ENCODE measurements at regions not wholly inside any gene's neighbourhood (a gene's known extent, or its start where the extent isn't known, plus 50 kb on each side); places are given as distances from the start of the nearest gene placed in this dataset.

DNA sequence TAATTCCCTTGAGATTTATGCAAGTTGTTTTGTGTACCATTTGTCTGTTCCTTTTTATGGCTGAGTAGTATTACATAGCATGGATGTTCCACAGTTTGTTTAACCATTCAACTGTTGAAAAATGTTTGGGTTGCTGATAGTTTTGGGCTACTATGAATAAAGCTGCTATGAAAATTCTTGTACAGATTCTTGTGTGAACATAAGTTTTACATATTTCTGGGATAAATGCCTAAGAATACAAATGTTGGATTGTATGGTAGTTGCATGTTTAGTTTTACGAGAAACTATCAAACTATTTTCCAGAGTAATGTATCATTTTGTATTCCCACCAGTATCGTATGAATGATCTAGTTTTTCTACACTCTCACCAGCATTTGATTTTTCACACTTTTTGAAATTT is 407.3 kb downstream of the PLCL1 start:
- DNase-seq: no peak
- Histone ChIP-seq H3K4me1 (replicated peaks; ENCODE audit: insufficient read depth) (no peaks in the 10 kb centered on the region), H3K27ac (no peak overlapping the region), H4K20me1 (ENCODE audit: insufficient read depth) (no peaks in the 10 kb centered on the region), H3K9me2 (ENCODE audit: insufficient read depth) (no peaks in the 10 kb centered on the region), H3K4me3 (no peak overlapping the region), H3K27me3 (ENCODE audit: insufficient read depth, low read depth) (no peaks in the 10 kb centered on the region), H3K9me3 (ENCODE audit: insufficient read depth, low read depth) (no peaks in the 10 kb centered on the region), H3K79me2 (ENCODE audit: low read depth) (no peaks in the 10 kb centered on the region), H3K36me3 (ENCODE audit: low read depth) (no peaks in the 10 kb centered on the region), H3F3A (ENCODE audit: insufficient read depth, low read depth) (no peaks in the 10 kb centered on the region), H3K4me2 (no peak overlapping the region), H2AFZ (no peak overlapping the region; the same call in 1 of the 2 replicates)
- ChIA-PET POLR2A (ENCODE audit: unreplicated experiment) (no interaction called here), CTCF (no interaction called here)
- TF ChIP-seq, protein P1, sequence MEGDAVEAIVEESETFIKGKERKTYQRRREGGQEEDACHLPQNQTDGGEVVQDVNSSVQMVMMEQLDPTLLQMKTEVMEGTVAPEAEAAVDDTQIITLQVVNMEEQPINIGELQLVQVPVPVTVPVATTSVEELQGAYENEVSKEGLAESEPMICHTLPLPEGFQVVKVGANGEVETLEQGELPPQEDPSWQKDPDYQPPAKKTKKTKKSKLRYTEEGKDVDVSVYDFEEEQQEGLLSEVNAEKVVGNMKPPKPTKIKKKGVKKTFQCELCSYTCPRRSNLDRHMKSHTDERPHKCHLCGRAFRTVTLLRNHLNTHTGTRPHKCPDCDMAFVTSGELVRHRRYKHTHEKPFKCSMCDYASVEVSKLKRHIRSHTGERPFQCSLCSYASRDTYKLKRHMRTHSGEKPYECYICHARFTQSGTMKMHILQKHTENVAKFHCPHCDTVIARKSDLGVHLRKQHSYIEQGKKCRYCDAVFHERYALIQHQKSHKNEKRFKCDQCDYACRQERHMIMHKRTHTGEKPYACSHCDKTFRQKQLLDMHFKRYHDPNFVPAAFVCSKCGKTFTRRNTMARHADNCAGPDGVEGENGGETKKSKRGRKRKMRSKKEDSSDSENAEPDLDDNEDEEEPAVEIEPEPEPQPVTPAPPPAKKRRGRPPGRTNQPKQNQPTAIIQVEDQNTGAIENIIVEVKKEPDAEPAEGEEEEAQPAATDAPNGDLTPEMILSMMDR (conservative IDR thresholded peaks at IDR 0.05): no peak
- TF ChIP-seq EZH2 (IDR thresholded peaks at IDR 0.05; ENCODE audit: low read depth): no peak
- intact Hi-C loops (cut with micrococcal nuclease; ENCODE audit: unreplicated experiment): no loop called here
- no TSS peak for BruUV-seq (replicated peaks)

DNA sequence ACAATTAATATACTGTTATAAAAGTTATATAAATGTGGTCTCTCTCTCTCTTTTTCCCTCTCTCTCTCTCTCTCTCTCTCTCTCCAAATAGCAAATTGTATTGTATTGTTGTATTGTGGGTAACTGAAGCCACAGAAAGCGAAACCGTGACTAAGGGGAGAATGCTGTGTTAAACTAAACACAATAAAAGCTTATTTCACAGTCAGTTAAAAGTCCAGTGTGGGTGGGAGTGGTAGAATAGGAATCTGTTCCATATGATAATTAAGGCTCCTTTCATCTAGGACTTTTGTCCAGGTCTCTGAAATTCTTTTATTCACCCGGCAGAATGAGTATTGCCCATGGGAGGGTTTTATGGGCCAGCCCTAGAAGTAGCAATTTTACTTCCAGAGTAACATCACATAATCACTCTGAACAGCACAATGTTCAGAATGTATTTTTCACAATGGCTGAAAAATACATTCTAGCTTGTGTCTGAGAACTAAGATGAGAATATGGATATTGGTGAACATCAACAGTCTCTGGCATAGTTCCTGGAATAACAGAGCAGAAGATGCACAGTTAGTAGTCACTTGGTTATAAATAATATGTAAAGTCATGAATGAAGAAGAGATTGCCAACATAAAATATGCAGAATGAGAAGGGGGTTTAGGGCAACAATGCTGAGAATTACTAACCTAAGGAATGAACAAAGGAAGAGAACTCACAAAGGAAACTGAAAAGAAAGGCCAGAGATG is 399.1 kb downstream of the PLCL1 start:
- Histone ChIP-seq H3K9me3 (ENCODE audit: insufficient read depth, low read depth) (no peaks in the 10 kb centered on the region), H3K4me2 (no peak overlapping the region), H2AFZ (no peak overlapping the region), H3K79me2 (ENCODE audit: low read depth) (no peaks in the 10 kb centered on the region), H4K20me1 (ENCODE audit: insufficient read depth) (no peaks in the 10 kb centered on the region), H3K27me3 (ENCODE audit: insufficient read depth, low read depth) (no peaks in the 10 kb centered on the region), H3K27ac (no peak overlapping the region), H3K4me1 (replicated peaks; ENCODE audit: insufficient read depth) (no peaks in the 10 kb centered on the region), H3K36me3 (ENCODE audit: low read depth) (no peaks in the 10 kb centered on the region), H3K4me3 (no peak overlapping the region), H3F3A (ENCODE audit: insufficient read depth, low read depth) (no peaks in the 10 kb centered on the region), H3K9me2 (ENCODE audit: insufficient read depth) (no peaks in the 10 kb centered on the region)
- BruUV-seq (replicated peaks): no TSS peak
- no peak for DNase-seq
- ChIA-PET POLR2A (ENCODE audit: unreplicated experiment) (no interaction called here), CTCF (no interaction called here)
- intact Hi-C loops (cut with micrococcal nuclease; ENCODE audit: unreplicated experiment): no loop called here
- TF ChIP-seq, protein P1 (conservative IDR thresholded peaks at IDR 0.05): no peak
- TF ChIP-seq EZH2 (IDR thresholded peaks at IDR 0.05; ENCODE audit: low read depth): no peak

Measured in PC-9 (cell line).